ENCODE measurements at regions not wholly inside any gene's neighbourhood (a gene's known extent, or its start where the extent isn't known, plus 50 kb on each side); places are given as distances from the start of the nearest gene placed in this dataset.

DNA sequence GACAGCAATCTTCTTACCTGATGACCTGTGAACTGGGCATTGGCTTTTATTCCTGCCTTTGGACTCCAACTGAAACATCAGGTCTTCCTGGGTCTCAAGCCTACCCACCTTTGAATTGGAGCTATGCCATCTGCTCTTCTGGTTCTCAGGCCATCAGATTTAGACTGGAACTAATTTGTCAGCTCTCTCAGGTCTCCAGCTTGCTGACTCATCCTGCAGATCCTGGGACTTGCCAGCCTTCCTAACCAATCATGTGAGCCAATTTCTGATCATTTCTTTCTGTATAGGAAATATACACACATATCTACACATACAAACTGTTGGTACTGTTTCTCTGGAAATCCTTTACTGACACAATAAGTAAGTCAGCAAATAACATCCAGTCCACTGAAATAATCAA, 65.3 kb upstream of the TSPAN8 start:
- Histone ChIP-seq H3K9me3 (ENCODE audit: low read length) (no peaks in the 10 kb centered on the region), H4K20me1 (ENCODE audit: insufficient read depth, low read length) (no peaks in the 10 kb centered on the region), H3K27me3 (ENCODE audit: control insufficient read depth in 1 of 2, insufficient read depth in 2 of 2, low read length in 2 of 2) (no peaks in the 10 kb centered on the region), H3K79me2 (ENCODE audit: insufficient read depth, low read length) (no peaks in the 10 kb centered on the region), H3K4me2 (ENCODE audit: low read depth, low read length) (no peak overlapping the region), H3K27ac (ENCODE audit: extremely low read length, insufficient read depth, low read length) (no peak overlapping the region), H3K36me3 (replicated peaks in 1 of 2; ENCODE audit: control insufficient read depth in 1 of 2, insufficient read depth in 2 of 2, low read length in 2 of 2) (no peaks in the 10 kb centered on the region), H3K9ac (ENCODE audit: insufficient read depth, low read depth, low read length) (no peak overlapping the region), H2AFZ (ENCODE audit: low read length) (no peak overlapping the region), H3K4me3 (replicated peaks in 1 of 3; ENCODE audit: insufficient read depth in 1 of 3, low read depth in 2 of 3, low read length in 3 of 3) (no peak overlapping the region), H3K4me1 (ENCODE audit: insufficient read depth, low read length) (no peaks in the 10 kb centered on the region)
- no TSS peak for BruUV-seq (replicated peaks)
- POLR2A ChIA-PET, result no interaction called here
- in situ Hi-C loops (cut with HindIII; ENCODE audit: extremely low pct_ligation_motif_present, low pct_unique_long_range_greater_than_20kb) (no loop called here), intact Hi-C loops (cut with micrococcal nuclease; ENCODE audit: unreplicated experiment) (no loop called here)
- FAIRE-seq, result no peak
- no peak for ATAC-seq
- CTCF ChIA-PET (ENCODE audit: low intra/inter-chr PET ratio, low total read pairs), result no interaction called here
- TF ChIP-seq ZNF605 (CRISPR knock-in tag; IDR thresholded peaks at IDR 0.05), result no peak
- no peak for TF ChIP-seq RFX5 (IDR thresholded peaks at IDR 0.05; ENCODE audit: low read depth, low read length)
- TF ChIP-seq RBM22 (optimal IDR thresholded peaks at IDR 0.05; ENCODE audit: low read length), result no peak
- no peak for TF ChIP-seq ZNF773 (CRISPR knock-in tag; IDR thresholded peaks at IDR 0.05; ENCODE audit: borderline replicate concordance)
- TF ChIP-seq ASH2L (IDR thresholded peaks at IDR 0.05; ENCODE audit: insufficient read length, low read depth, low read length), result no peak
- TF ChIP-seq, protein P1, sequence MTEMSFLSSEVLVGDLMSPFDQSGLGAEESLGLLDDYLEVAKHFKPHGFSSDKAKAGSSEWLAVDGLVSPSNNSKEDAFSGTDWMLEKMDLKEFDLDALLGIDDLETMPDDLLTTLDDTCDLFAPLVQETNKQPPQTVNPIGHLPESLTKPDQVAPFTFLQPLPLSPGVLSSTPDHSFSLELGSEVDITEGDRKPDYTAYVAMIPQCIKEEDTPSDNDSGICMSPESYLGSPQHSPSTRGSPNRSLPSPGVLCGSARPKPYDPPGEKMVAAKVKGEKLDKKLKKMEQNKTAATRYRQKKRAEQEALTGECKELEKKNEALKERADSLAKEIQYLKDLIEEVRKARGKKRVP (CRISPR knock-in tag; IDR thresholded peaks at IDR 0.05), result no peak
- DNase-seq (ENCODE audit: low spot score), result no peak

DNA sequence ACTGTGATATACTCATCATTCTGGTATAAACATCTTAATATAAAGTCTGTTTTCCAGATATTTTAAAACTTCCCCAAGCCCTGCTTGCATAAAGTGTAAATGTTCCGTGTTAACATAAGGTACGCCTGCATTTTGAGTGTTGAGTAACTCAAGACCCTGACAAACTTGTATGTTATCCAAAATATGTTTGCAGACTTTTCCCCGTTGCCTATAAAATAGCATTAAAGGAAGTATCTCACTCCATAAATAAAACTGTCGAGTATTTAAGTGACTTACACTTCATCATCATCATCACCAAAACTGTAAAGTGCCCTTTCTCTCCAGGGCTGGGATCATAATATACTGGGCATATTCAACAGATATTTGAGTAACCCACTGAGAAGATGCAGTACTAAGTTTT, 64.6 kb upstream of the TSPAN8 start:
- Histone ChIP-seq H3K27ac (ENCODE audit: extremely low read length, insufficient read depth, low read length) (no peak overlapping the region), H2AFZ (ENCODE audit: low read length) (no peak overlapping the region), H4K20me1 (ENCODE audit: insufficient read depth, low read length) (no peaks in the 10 kb centered on the region), H3K4me1 (ENCODE audit: insufficient read depth, low read length) (no peaks in the 10 kb centered on the region), H3K4me2 (ENCODE audit: low read depth, low read length) (no peak overlapping the region), H3K9me3 (ENCODE audit: low read length) (no peaks in the 10 kb centered on the region), H3K27me3 (ENCODE audit: control insufficient read depth in 1 of 2, insufficient read depth in 2 of 2, low read length in 2 of 2) (no peaks in the 10 kb centered on the region), H3K36me3 (replicated peaks in 1 of 2; ENCODE audit: control insufficient read depth in 1 of 2, insufficient read depth in 2 of 2, low read length in 2 of 2) (no peaks in the 10 kb centered on the region), H3K79me2 (ENCODE audit: insufficient read depth, low read length) (no peaks in the 10 kb centered on the region), H3K4me3 (replicated peaks in 1 of 3; ENCODE audit: insufficient read depth in 1 of 3, low read depth in 2 of 3, low read length in 3 of 3) (no peak overlapping the region), H3K9ac (ENCODE audit: insufficient read depth, low read depth, low read length) (no peak overlapping the region)
- BruUV-seq (replicated peaks), result no TSS peak
- POLR2A ChIA-PET, result no interaction called here
- intact Hi-C loops (cut with micrococcal nuclease; ENCODE audit: unreplicated experiment) (no loop called here), in situ Hi-C loops (cut with HindIII; ENCODE audit: extremely low pct_ligation_motif_present, low pct_unique_long_range_greater_than_20kb) (no loop called here)
- ATAC-seq (no peak), DNase-seq (ENCODE audit: low spot score) (no peak), FAIRE-seq (no peak)
- CTCF ChIA-PET (ENCODE audit: low intra/inter-chr PET ratio, low total read pairs), result no interaction called here
- TF ChIP-seq ZBTB4 (CRISPR knock-in tag; IDR thresholded peaks at IDR 0.05; ENCODE audit: borderline replicate concordance) (no peak), DDIT3 (CRISPR knock-in tag; IDR thresholded peaks at IDR 0.05) (no peak), ESRRA (CRISPR knock-in tag; IDR thresholded peaks at IDR 0.05; ENCODE audit: low read depth) (no peak), GTF3A (CRISPR knock-in tag; conservative IDR thresholded peaks at IDR 0.05) (no peak), THAP11 (CRISPR knock-in tag; IDR thresholded peaks at IDR 0.05) (no peak), TEAD3 (CRISPR knock-in tag; optimal IDR thresholded peaks at IDR 0.05; ENCODE audit: borderline replicate concordance) (no peak), NKX3-1 (CRISPR knock-in tag; IDR thresholded peaks at IDR 0.05) (no peak), HNRNPUL1 (IDR thresholded peaks at IDR 0.05; ENCODE audit: low read depth, low read length) (no peak), NCOA2 (CRISPR knock-in tag; IDR thresholded peaks at IDR 0.05) (no peak), THYN1 (CRISPR knock-in tag; IDR thresholded peaks at IDR 0.05; ENCODE audit: borderline replicate concordance, low read depth) (no peak), NR2F2 (IDR thresholded peaks at IDR 0.05; ENCODE audit: borderline replicate concordance, low read depth) (no peak), ATF1 (CRISPR knock-in tag; IDR thresholded peaks at IDR 0.05) (no peak)
- 45% methylated on average over 4 of the region's 4 CpGs for WGBS (ENCODE audit: low lambda C conversion rate)
